ENCODE measurements at regions not wholly inside any gene's neighbourhood (a gene's known extent, or its start where the extent isn't known, plus 50 kb on each side); places are given as distances from the start of the nearest gene placed in this dataset.

- intact Hi-C loops (cut with DNase I), result no loop called here
- H3K4me3 ChIP-seq, result no peak overlapping the region
- no peak for ATAC-seq
- no peak for FAIRE-seq
- H3K27me3 ChIP-seq, result no peaks in the 10 kb centered on the region
- no peaks in the 10 kb centered on the region for H3K9me3 ChIP-seq
- DNase-seq, result no peak
- H3K36me3 ChIP-seq, result no peaks in the 10 kb centered on the region
- TF ChIP-seq CTCF (IDR thresholded peaks at IDR 0.05), result no peak
- no peak overlapping the region for H3K27ac ChIP-seq
- no peaks in the 10 kb centered on the region for H3K4me1 ChIP-seq
- WGBS, 2 donors, result 71 to 78% methylated on average over 2 of the region's 2 CpGs
These were observed 76.0 kb upstream of the CAPRIN2 start for GRCh38 chr12:30830751-30831150.

- ATAC-seq (no peak), DNase-seq (no peak), FAIRE-seq (no peak)
- H3K4me3 ChIP-seq, result no peak overlapping the region
- no peaks in the 10 kb centered on the region for H3K36me3 ChIP-seq
- TF ChIP-seq CTCF (IDR thresholded peaks at IDR 0.05), result no peak
- H3K9me3 ChIP-seq, result no peaks in the 10 kb centered on the region
- intact Hi-C loops (cut with DNase I), result no loop called here
- no peaks in the 10 kb centered on the region for H3K27me3 ChIP-seq
- no peaks in the 10 kb centered on the region for H3K4me1 ChIP-seq
- H3K27ac ChIP-seq, result no peak overlapping the region
- WGBS, 2 donors, result 48 to 74% methylated on average over 1 of the region's 1 CpG
These were observed 75.1 kb upstream of the CAPRIN2 start for GRCh38 chr12:30829876-30830275.

- intact Hi-C loops (cut with DNase I), result no loop called here
- no peaks in the 10 kb centered on the region for H3K36me3 ChIP-seq
- no peaks in the 10 kb centered on the region for H3K4me1 ChIP-seq
- no peak overlapping the region for H3K27ac ChIP-seq
- TF ChIP-seq CTCF (IDR thresholded peaks at IDR 0.05), result no peak
- 63 to 84% methylated on average over 4 of the region's 4 CpGs for WGBS, 2 donors
- H3K4me3 ChIP-seq, result no peak overlapping the region
- no peaks in the 10 kb centered on the region for H3K9me3 ChIP-seq
- DNase-seq (no peak), ATAC-seq (no peak), FAIRE-seq (no peak)
- H3K27me3 ChIP-seq, result no peaks in the 10 kb centered on the region
These were observed 73.9 kb upstream of the CAPRIN2 start for GRCh38 chr12:30828686-30829085.

GRCh38 chr12:30827101-30828066 lies 72.6 kb upstream of the CAPRIN2 start:
- no peak overlapping the region for H3K27ac ChIP-seq
- intact Hi-C loops (cut with DNase I), result no loop called here
- WGBS, 2 donors, result 64 to 76% methylated on average over 15 of the region's 15 CpGs
- no peaks in the 10 kb centered on the region for H3K9me3 ChIP-seq
- no peak for FAIRE-seq
- no peak for DNase-seq
- no peaks in the 10 kb centered on the region for H3K4me1 ChIP-seq
- no peak overlapping the region for H3K4me3 ChIP-seq
- H3K27me3 ChIP-seq, result no peaks in the 10 kb centered on the region
- no peaks in the 10 kb centered on the region for H3K36me3 ChIP-seq
- no peak for TF ChIP-seq CTCF (IDR thresholded peaks at IDR 0.05)
- ATAC-seq, result no peak

GRCh38 chr12:30826276-30826675 lies 71.5 kb upstream of the CAPRIN2 start:
- Histone ChIP-seq H3K4me1 (peaks cover 0 to 4% (median 0%) of the 10 kb centered on the region in 3 donors), H3K9me3 (no peaks in the 10 kb centered on the region), H3K4me3 (no peak overlapping the region), H3K27ac (no peak overlapping the region), H3K36me3 (no peaks in the 10 kb centered on the region), H3K27me3 (no peaks in the 10 kb centered on the region)
- ATAC-seq, result no peak
- no peak for DNase-seq
- intact Hi-C loops (cut with DNase I), result no loop called here
- TF ChIP-seq CTCF (IDR thresholded peaks at IDR 0.05), result no peak
- WGBS, 2 donors, result 62 to 72% methylated on average over 8 of the region's 8 CpGs
- no peak for FAIRE-seq

Data from pancreas (tissue), 10 donors.